Upper lobe of left lung (tissue), 6 donors: ENCODE measurements at regions not wholly inside any gene's neighbourhood (a gene's known extent, or its start where the extent isn't known, plus 50 kb on each side); places are given as distances from the start of the nearest gene placed in this dataset.
A peak's percentile ranks its signal among the peaks of the same experiment; 100 is the strongest.
"Not testable (repeated sequence)": the region's sequence is repeated elsewhere in the genome, so short reads cannot be mapped to it uniquely, and the experiment has no call there.

Experiments
- ATAC-seq, 2 donors: fragments of 200-7000 bp; cut with Tn5 transposase; one replicate each; pipeline ENCODE4 v1.9.1; 2022; ENCODE audit warnings: mild to moderate bottlenecking in 2 of 2, moderate library complexity in 2 of 2; ENCODE audit not compliant: low FRiP score in 2 of 2
- DNase-seq, 2 donors: peaks; one replicate each; pipeline ENCODE4 v3.0.0-alpha.2; 2019 to 2020
- H3K27ac ChIP-seq, 4 donors: fragments of 200-600 bp; sonication (generic); one replicate each; pipeline ENCODE4 v1.5.1; 2016 to 2019
- H3K27me3 ChIP-seq, 4 donors: fragments of 200-600 bp; sonication (generic); one replicate each; pipeline ENCODE4 v1.5.1; 2017 to 2019
- H3K36me3 ChIP-seq, 4 donors: fragments of 200-600 bp; sonication (generic); one replicate each; pipeline ENCODE4 v1.5.1; 2016 to 2019
- H3K4me1 ChIP-seq, 4 donors: fragments of 200-600 bp; sonication (generic); one replicate each; pipeline ENCODE4 v1.5.1; 2018 to 2019
- H3K4me3 ChIP-seq, 4 donors: fragments of 200-600 bp; sonication (generic); one replicate each; pipeline ENCODE4 v1.5.1; 2017 to 2019; ENCODE audit warnings: mild to moderate bottlenecking in 2 of 4, moderate library complexity in 1 of 4
- H3K9me3 ChIP-seq, 4 donors: fragments of 200-600 bp; sonication (generic); one replicate each; pipeline ENCODE4 v1.5.1; 2018 to 2019
- EP300 ChIP-seq, 4 donors: sonication (generic); formaldehyde crosslinking; IDR thresholded peaks; one replicate each; pipeline ENCODE4 v1.5.1; 2017; ENCODE audit warnings: antibody characterized with exemption in 4 of 4, control low read depth in 2 of 4
- POLR2A ChIP-seq, 4 donors: fragments of 450-650 bp; IDR thresholded peaks; one replicate each; pipeline ENCODE4 v1.5.1; 2016 to 2017; ENCODE audit warnings: antibody characterized with exemption in 4 of 4, mild to moderate bottlenecking in 2 of 4
- POLR2AphosphoS5 ChIP-seq, 2 donors: sonication (generic); formaldehyde crosslinking; IDR thresholded peaks; one replicate each; pipeline ENCODE4 v1.5.1; 2017; ENCODE audit warnings: antibody characterized with exemption in 2 of 2
- WGBS, 2 donors: methylation state at CpG; one replicate each; pipeline ENCODE4 v1.1.5; 2017 to 2018; 5-methylcytosine and 5-hydroxymethylcytosine counted together
- TF ChIP-seq, protein P1 (sequence below), 6 experiments: fragments of 450-650 bp in 4 of 6; fragments of 200-600 bp in 2 of 6; sonication (generic) in 2 of 6; IDR thresholded peaks; one replicate each; pipeline ENCODE4 v1.5.1; 2016 to 2019; ENCODE audit warnings: antibody characterized with exemption in 6 of 6
- donor health status: DM: no; HTN: no; CAD: no; lungs with moderate emphysema.
- donor health status: DM: no; HTN: yes; CAD: no; lungs with severe emphysema.

- Histone ChIP-seq H3K36me3 (no peaks in the 10 kb centered on the region), H3K9me3 (no peaks in the 10 kb centered on the region), H3K4me3 (no peak overlapping the region), H3K27ac (no peak overlapping the region), H3K27me3 (no peaks in the 10 kb centered on the region), H3K4me1 (peaks cover 0 to 3% (median 0%) of the 10 kb centered on the region in 4 donors)
- no peak for DNase-seq
- ATAC-seq = no peak
- TF ChIP-seq, protein P1, sequence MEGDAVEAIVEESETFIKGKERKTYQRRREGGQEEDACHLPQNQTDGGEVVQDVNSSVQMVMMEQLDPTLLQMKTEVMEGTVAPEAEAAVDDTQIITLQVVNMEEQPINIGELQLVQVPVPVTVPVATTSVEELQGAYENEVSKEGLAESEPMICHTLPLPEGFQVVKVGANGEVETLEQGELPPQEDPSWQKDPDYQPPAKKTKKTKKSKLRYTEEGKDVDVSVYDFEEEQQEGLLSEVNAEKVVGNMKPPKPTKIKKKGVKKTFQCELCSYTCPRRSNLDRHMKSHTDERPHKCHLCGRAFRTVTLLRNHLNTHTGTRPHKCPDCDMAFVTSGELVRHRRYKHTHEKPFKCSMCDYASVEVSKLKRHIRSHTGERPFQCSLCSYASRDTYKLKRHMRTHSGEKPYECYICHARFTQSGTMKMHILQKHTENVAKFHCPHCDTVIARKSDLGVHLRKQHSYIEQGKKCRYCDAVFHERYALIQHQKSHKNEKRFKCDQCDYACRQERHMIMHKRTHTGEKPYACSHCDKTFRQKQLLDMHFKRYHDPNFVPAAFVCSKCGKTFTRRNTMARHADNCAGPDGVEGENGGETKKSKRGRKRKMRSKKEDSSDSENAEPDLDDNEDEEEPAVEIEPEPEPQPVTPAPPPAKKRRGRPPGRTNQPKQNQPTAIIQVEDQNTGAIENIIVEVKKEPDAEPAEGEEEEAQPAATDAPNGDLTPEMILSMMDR (IDR thresholded peaks at IDR 0.05) = no peak
- TF ChIP-seq EP300 (IDR thresholded peaks at IDR 0.05) = no peak
- no peak for TF ChIP-seq POLR2A (IDR thresholded peaks at IDR 0.05)
- TF ChIP-seq POLR2AphosphoS5 (IDR thresholded peaks at IDR 0.05) = no peak
- 48 to 56% methylated on average over 1 of the region's 1 CpG for WGBS, 2 donors
Observed at GRCh38 chr5:35543408-35543807, 74.3 kb upstream of the SPEF2 start.

DNA sequence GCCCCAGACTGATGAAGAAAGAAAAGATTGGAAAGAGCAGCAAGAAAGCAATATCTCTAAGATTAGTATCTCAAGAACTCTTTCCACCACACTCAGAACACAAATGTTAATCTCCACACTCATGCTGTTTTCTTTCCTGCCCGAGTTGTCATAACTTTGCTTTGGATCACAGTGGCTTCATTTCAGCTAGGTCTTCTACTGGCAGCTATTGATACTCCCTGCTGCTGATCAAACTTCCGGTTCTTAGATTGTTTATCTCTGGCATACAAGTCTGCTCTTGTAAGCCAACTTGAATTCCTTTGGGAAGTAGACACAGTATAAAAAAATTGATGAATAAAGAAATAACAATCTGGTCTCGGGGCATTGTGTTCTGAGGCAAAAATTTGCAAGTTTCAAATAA is 77.7 kb upstream of the SPEF2 start:
- no peak for ATAC-seq
- WGBS, 2 donors = 40 to 63% methylated on average over 3 of the region's 3 CpGs

DNA sequence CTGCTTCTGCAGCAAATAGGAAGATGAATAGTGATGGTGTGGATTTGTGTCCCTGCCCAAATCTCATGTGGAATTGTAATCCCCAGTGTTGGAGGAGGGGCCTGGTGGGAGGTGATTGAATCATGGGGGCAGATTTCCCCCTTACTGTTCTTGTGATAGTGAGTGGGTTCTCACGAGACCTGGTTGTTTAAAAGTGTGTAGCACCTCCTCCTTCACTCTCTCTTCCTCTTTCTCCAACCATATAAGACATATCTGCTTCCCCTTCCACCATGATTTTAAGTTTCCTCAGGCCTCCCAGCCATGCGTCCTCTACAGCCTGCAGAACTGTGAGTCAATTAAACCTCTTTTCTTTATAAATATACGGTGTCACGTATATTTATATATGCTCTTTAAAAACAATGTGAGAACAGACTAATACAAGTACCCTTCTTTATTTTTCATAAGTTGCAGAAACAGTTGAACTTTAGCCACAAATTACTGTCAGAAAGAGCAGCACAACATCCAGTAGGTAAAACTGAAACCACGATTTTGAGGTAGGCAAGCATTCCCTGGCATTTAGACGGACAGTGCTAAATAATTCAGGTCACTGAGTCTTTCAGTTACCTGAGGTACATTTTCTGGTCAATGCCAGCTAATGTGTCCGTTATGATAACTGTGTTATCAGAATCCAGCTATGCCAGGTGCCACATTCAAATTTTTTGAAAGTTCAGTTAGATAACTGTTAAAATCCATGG is 79.3 kb upstream of the SPEF2 start:
- DNase-seq (no peak), ATAC-seq (no peak)
- H3K27ac ChIP-seq = no peak overlapping the region
- no peaks in the 10 kb centered on the region for H3K9me3 ChIP-seq
- WGBS, 2 donors = 68 to 73% methylated on average over 7 of the region's 7 CpGs
- peaks cover 0 to 3% (median 0%) of the 10 kb centered on the region in 4 donors for H3K4me1 ChIP-seq
- TF ChIP-seq POLR2A (IDR thresholded peaks at IDR 0.05) (no peak), POLR2AphosphoS5 (IDR thresholded peaks at IDR 0.05) (no peak), EP300 (IDR thresholded peaks at IDR 0.05) (no peak)
- TF ChIP-seq, protein P1 (IDR thresholded peaks at IDR 0.05) = no peak
- no peak overlapping the region for H3K4me3 ChIP-seq
- H3K36me3 ChIP-seq = no peaks in the 10 kb centered on the region
- H3K27me3 ChIP-seq = no peaks in the 10 kb centered on the region

More for the DNA sequence above, 77.7 kb upstream of the SPEF2 start:
- TF ChIP-seq, protein P1 (IDR thresholded peaks at IDR 0.05) = no peak
- no peaks in the 10 kb centered on the region for H3K36me3 ChIP-seq
- H3K4me3 ChIP-seq = no peak overlapping the region
- peaks cover 0 to 3% (median 0%) of the 10 kb centered on the region in 4 donors for H3K4me1 ChIP-seq
- H3K9me3 ChIP-seq = no peaks in the 10 kb centered on the region
- H3K27me3 ChIP-seq = no peaks in the 10 kb centered on the region
- no peak overlapping the region for H3K27ac ChIP-seq
- DNase-seq = no peak

DNA sequence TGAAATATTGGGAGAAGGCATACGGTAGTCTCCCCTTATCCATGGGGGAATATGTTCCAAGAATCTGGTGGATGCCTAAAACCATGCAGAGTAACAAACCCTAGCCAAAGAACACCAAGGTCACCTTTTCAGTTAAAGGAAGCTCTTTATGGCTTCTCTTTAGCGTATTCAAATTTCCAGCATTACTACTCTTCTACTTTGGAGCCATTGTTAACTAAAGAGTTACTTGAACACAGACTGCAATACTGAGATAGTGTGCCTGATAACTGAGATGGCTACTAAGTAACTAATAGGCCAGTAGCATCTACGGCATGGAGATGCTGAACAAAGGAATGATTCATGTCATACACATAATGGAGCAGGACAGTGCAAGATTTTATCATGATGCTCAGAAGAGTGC is 84.5 kb upstream of the SPEF2 start:
- Histone ChIP-seq H3K4me1 (no peaks in the 10 kb centered on the region), H3K27ac (no peak overlapping the region), H3K4me3 (no peak overlapping the region), H3K27me3 (no peaks in the 10 kb centered on the region), H3K36me3 (no peaks in the 10 kb centered on the region), H3K9me3 (no peaks in the 10 kb centered on the region)
- WGBS, 2 donors = 96% methylated on average over 3 of the region's 3 CpGs
- DNase-seq (no peak), ATAC-seq (no peak)
- TF ChIP-seq EP300 (IDR thresholded peaks at IDR 0.05) (no peak), POLR2AphosphoS5 (IDR thresholded peaks at IDR 0.05) (no peak), POLR2A (IDR thresholded peaks at IDR 0.05) (no peak)
- TF ChIP-seq, protein P1 (IDR thresholded peaks at IDR 0.05) = no peak

- not testable (repeated sequence) for H3K27ac ChIP-seq, H3K36me3 ChIP-seq, ATAC-seq, H3K4me1 ChIP-seq, H3K4me3 ChIP-seq, H3K27me3 ChIP-seq, H3K9me3 ChIP-seq
- 90% methylated on average over 21 of the region's 29 CpGs; no CpG with 5 or more reads in 1 of the 2 donors for WGBS, 2 donors
- DNase-seq = peak in 1 of 2 donors; percentile 78
Observed at GRCh38 chr5:35531553-35531952, 86.1 kb upstream of the SPEF2 start.
